GM11168 (cell line): ENCODE measurements at regions not wholly inside any gene's neighbourhood (a gene's known extent, or its start where the extent isn't known, plus 50 kb on each side); places are given as distances from the start of the nearest gene placed in this dataset.
"Not testable (repeated sequence)": the region's sequence is repeated elsewhere in the genome, so short reads cannot be mapped to it uniquely, and the experiment has no call there.

Source experiments
- in situ Hi-C: fragments of 300-500 bp; cut with MboI; formaldehyde crosslinking; loops from one replicate; pipeline ENCODE4 v1.12.0; 2022; ENCODE audit warnings: low sequenced_read_pairs; ENCODE audit not compliant: unreplicated experiment

DNA sequence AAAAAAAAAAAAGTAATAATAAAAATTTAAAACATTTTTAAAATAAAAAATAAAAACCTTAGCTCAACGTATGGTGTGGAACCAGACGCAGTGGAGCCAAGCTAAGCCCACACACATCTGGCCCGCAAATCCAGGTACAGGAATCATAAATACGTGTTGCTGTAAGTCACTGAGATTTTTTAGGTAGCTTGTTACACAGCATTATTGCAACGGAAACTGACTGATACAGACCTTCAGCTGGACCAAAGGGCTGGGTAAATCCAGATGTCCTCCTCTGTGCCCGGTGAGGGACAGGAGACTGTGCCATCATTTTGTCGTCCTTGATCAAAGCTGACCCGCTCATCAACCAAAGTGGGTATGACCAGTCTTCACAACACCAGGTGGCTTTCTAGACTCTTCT lies 104.9 kb downstream of the TMEM130 start:
- in situ Hi-C loops: no loop called here

DNA sequence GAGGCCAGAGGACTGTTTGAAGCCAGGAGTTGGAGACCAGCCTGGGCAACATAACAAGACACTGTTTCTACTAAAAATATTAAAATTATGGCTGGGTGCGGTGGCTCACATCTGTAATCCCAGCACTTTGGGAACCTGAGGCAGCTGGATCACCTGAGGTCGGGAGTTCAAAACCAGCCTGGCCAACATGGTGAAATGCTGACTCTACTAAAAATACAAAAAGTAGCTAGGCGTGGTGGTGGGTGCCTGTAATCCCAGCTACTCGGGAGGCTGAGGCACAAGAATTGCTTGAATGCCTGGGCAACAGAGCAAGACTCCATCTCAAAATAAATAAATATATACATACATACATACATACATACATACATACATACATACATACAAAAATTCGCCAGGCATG lies 99.7 kb downstream of the TMEM130 start:
- in situ Hi-C loops: not testable (repeated sequence)

DNA sequence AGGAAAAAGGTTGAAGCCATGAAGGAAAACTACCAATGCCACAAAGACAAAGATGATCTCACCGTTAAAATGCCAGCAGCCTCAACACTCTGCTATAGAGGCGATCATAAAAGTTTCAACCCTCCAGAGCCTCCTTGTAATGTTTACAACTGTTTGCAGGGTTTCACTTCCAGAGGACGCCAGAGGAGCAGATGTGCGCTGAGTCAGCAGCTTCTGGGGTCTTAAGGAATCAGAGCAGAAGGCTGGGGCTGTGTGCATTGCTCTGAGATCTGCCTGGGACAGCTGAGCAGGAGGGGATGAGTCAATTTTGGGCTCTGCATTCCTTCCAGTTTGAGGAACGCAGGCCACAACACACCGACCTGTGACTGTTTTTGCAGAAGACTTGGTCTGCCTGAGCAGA lies 98.3 kb downstream of the TMEM130 start:
- in situ Hi-C loops: no loop called here

DNA sequence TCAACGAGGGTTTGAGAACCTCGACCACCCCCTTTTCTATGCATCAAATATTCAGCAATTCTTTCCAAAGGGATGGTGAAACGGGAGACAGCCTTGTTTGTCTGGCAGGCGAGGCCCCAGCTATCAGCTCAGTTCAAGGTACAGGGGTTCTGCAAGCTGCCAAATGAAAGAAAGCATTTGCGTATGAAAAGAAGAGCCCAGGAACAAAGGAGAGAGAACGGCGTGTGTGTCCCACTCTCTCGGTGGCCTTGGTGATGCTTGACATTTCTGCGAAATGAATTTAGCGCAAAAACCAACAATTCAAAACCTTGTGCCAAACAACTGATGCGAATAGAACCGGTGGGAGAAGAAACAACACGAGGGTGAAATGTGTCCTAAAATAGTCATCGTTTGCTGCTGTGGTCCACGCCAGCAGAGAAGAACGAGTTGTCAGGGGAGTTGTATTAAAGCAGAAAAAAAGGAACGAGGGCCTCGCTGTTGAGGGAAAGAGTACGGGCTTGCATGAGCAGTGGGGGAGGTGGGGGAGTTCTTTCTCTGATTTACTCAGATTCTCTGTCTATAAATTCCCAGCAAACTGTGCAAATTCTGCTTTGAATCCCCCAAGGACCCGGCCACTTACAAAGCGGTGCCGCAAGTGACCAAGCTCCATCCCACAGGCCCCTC lies 97.7 kb downstream of the TMEM130 start:
- in situ Hi-C loops: no loop called here

DNA sequence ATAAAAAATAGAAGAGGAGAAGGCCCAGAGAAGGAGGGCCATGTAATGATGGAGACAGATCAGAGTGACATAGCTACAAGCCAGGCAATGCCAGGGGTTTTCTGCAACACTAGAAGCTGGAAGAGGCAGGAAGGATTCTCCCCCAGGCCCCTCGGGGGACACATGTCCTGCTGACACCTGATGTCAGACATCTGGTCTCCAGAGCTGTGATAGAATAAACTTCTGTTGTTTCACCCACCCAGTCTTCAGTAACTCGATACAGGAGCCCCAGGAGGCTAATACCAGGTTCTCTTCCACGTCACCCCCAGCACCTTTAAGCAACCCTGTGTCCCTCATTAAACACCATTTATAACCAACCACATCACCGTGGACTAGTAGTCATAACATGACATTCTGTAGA lies 94.9 kb downstream of the TMEM130 start:
- in situ Hi-C loops: no loop called here

DNA sequence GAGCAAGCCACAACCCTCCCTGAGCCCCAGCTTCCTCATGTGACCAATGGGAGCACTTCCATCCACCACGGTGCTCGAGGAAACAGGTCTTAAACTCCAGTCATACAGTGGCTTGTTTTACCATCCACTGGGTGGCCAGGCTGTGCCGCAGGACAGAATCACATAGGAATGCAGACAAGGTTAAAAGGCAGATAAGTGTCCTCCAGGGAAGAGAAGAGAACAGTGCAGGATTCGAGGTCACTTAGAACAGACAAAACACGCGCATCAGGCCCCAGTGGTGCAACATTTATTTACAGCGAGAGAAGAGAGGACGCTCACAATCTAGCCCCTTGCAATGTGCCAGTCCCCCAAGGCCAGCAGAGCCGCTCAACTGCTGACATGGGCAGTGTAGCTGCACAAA lies 92.8 kb downstream of the TMEM130 start:
- in situ Hi-C loops: no loop called here

DNA sequence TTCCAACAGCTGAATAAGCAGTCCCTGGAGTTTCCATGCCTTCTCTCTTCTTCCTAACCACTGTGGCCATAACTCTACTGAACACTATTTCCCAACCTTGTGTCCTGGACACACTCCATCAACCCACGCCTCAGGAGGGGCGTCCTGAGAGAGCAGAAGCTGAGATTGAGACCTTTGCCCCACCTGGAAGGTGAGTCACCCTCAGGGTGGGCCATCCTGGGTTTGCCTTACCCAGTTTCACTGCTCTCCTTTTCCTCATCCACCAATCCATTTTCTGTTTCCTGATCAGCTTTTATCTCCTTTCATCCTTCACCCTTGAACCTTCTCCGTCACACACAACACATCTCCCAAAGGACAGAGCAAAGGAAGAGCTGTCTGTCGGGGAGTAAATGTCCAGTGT lies 91.4 kb downstream of the TMEM130 start:
- in situ Hi-C loops: no loop called here

DNA sequence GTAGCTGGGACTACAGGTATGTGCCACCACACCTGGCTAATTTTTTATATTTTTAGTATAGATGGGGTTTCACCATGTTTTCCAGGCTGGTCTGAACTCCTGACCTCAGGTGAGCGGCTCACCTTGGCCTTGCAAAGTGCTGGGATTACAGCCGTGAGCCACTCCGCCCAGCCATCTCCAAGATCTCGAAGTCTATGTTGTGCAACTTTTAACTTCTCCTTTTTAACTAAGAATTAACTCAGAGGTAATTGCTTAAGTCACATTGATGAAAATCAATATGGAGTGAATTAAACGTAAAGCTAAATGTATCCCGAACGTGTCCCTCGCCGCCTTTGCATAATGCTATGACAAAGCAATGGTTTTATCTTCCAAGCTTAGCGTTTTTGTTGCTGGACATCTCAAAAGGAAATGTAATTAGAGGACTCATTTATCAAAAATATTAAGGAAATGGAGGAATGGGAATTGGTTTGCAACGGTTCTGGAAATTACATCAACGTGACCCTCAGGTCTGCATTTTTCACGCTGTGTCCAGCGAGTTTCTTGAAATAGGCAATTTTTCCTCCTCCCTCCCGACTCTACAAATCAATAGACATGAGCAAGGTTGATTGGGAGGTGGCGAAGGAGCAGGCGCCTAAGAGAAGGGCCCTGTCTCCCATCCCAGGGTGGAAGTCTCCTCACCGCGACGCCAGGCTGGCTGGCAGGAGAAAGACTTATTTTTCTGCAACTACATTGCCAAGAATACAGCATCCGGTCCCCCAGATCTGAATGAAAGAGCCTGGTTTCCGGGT lies 89.8 kb downstream of the TMEM130 start:
- in situ Hi-C loops: no loop called here

DNA sequence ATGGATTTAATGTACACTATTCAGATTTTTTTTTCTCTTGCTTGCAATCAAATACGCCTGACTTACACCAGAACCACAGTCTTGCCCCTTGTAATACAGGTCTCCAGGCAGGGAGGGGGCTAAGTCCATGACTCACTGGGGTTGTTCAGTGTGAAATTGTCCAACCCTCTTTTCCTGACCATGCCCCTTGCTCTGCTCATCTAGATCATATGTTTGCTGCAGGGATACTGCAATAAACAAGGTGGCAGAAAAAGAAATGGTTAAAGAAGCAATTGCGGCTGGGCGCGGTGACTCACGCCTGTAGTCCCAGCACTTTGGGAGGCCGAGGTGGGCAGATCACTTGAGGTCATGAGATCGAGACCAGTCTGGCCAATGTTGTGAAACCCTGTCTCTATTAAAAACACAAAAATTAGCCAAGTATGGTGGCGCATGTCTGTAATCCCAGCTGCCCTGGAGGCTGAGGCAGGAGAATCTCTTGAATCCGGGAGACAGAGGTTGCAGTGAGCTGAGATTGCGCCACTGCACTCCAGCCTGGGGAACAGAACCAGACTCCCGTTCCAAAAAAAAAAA lies 85.5 kb downstream of the TMEM130 start:
- in situ Hi-C loops: no loop called here

DNA sequence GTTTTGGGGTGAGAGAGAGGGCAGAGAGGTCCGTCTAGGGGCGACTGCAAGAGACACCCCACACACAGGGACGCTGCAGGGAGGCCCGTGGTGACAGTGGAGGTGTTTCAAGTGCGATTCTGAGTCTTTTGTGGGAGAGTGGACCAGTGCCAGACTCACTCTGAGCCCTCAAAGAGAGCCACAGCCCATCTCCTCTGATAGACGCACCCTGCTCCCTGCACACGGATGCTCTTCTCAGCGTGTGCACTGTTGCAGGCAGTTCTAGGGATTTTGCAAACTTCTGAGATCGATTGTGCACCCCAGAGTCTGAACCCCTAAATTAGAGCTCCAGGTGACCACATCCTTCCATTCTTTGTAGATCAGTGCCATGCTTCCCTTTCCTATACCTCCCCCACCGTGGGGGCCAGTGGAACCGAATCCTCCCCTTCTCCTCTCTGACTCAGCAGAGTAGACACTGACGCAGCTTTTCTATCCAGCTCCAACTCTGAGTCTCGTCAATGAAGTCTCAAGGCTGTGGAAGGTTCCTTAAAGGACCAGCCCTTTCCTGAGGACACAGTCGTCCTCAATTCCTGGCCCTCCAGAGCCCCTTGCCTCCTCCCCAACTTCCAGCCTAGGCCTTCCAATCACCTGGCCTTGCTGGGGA lies 83.8 kb downstream of the TMEM130 start:
- in situ Hi-C loops: no loop called here

DNA sequence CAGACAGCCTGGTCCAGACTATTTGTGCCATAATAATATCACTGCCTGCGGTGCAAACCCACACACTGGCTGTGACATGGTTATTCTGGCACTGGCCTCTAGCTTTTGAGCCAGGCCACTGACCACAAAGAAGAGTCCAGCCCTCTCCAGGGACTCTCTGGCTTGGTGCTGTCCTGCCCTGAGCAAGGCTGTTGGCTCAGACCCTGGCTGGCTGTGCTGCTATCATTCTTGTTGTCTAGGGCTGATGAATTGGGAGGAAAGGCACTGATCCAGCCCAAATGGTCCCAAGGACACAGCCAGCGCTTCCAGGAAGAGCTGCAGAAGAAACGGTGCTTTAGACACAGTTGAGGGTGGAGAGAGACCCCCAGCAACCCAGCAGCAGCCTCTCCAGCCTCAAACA lies 80.8 kb downstream of the TMEM130 start:
- in situ Hi-C loops: no loop called here

DNA sequence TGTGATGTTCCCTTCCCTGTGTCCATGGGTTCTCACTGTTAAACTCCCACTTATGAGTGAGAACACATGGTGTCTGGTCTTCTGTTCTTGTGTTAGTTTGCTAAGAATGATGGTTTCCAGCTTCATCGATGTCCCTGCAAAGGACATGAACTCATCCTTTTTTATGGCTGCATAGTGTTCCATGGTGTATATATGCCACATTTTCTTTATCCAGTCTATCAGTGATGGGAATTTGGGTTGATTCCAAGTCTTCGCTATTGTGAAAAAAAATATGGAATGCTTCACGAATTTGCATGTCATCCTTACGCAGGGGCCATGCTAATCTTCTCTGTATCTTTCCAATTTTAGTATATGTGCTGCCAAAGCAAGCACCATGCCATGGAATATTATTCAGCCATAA lies 75.4 kb downstream of the TMEM130 start:
- in situ Hi-C loops: not testable (repeated sequence)

DNA sequence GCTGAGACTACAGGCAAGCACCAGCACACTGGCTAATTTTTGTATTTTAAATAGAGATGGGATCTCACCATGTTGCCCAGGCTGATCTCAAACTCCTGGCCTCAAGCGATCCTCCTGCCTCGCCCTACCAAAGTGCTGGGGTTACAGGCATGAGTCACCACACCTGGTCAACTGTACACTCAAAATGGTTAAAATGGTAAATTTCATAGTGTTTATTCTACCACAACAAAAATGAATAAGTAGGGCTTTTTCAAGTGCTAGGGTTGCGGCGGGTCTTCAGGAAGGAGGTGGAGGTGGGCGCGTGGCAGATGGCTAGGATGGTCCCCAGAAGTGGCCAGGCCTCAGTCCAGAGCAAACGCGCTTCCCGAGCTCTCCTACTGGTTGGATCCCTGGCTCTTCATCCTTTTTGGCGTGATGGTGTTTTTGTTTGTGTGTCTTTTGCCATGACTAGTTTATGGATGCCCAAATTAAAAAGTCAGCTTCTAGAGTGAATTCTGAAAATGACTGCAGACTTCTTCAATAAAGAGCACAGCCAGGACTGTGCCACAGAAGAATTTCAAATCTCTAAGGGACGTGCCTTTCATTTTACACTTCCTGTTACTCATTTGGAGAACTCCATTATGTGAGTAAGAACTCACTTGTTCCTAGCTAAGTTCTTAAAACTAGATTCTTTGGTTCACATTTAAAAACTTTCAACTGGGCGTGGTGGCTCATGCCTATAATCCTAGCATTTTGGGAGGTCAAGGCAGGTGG lies 73.9 kb downstream of the TMEM130 start:
- in situ Hi-C loops: no loop called here
